Stimulated activated naive CD4-positive, alpha-beta T cell (primary cell): ENCODE measurements at regions not wholly inside any gene's neighbourhood (a gene's known extent, or its start where the extent isn't known, plus 50 kb on each side); places are given as distances from the start of the nearest gene placed in this dataset.
"Not testable (repeated sequence)": the region's sequence is repeated elsewhere in the genome, so short reads cannot be mapped to it uniquely, and the experiment has no call there.

Experiments used
- DNase-seq, 6 experiments: peaks; one replicate each; lab custom pipeline; 2025; lab: John Stamatoyannopoulos, UW

DNA sequence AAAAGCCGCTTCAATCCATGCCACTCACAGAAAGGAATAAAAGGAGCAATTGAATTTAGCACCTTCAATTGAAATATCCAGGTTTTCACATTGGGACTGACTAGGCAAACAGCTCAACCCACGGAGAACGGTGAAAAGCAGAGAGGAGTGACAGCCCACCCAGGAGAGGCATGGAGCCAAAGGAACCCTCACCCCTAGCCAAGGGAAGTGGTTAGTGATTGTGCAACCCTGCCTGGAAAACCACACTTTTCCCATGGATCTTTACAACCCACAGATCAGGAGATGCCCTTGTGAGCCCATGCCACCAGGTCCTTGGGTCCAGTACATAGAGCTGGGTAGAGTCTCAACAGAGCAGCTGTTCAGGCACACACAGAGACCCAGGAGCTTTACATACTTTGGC lies 911.8 kb downstream of the EPHA7 start:
- no peak for DNase-seq

DNA sequence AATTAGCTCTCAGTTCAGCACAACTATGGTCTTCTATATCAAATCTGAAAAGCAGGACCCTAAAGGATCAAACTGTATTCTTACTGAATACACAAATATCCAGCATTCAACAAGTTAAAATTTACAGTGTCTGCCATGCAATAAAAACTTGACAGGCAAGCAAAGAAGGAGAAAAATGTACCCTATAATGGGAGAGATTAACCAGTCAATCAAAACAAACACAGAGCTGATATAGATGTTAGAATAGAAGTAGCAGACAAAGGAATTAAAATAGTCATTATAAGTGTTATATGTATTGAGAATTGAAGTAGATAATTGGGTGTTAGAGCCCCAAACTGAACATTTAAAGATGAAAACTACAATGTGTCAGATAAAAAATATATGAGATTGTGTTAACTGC lies 914.9 kb downstream of the EPHA7 start:
- no peak for DNase-seq

DNA sequence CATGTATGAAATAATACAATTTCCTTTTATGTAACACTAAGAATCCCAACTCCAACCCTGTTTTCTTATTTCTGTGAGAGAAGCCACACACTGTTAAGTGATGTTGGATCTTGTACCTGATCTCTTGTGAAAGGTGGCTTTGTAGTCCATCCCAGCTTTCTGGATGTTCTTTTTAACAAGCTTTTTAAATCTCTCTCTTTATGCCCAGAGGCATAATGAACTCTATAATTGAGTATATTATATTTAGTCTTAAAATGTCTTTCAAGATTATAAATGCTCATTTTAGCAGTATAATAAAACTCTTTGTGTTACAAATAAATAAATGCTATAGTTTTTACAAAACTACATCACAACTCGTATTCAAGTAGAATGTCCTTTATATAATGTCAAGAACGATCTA lies 922.1 kb downstream of the EPHA7 start:
- no peak for DNase-seq

DNA sequence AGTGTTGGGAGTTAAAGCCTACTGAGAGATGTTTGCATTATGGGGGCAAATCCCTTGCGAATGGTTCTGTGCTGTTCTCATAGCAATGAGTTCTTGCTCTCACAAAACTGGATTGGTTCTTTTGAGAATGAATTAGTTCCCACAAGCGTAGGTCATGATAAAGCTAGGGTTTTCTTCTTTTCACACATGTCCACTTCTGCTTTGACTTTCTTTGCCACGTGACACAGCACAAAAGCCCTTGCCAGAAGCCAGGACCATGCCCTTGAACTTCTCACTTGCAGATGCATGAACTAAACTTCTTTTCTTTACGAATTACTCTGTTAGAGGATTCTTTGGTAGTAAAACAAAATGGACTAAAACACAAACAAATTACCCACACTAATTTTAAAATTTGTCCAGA lies 922.8 kb downstream of the EPHA7 start:
- no peak for DNase-seq

DNA sequence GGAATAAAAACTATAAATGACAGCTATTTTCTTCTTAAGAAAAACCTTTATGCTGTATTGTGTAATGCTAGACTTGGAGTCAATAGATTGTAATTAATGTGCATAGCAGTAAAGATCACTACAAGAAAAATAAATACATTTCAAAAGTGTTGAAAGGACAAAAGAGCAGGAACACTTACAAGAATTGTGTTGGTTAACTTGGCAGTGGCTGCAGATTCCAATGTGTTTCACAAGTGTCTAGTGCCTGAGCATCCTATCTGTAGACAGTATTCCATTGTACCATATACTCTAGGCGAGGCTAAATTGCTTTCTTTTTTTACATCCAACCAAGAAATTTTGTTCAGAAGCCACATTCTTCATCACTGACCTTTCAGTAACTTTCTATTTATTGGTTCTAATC lies 924.1 kb downstream of the EPHA7 start:
- no peak for DNase-seq

DNA sequence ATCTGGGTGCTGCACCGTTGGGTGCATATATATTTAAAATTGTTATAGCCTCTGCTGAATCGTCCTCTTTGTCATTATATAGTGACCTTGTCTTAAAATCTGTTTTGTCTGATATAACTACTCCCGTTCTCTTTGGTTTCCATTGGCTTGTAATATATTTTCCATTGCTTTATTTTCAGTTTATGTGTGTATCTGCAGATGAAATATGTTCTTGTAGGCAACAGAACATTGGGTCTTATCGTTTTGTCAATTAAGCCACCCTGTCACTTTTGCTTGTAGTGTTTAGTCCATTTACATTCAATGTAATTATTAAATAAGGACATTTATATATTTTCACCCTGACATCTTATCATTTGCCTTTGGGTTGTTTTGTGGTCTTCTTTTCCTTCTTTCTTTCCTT lies 933.9 kb downstream of the EPHA7 start:
- DNase-seq = no peak

DNA sequence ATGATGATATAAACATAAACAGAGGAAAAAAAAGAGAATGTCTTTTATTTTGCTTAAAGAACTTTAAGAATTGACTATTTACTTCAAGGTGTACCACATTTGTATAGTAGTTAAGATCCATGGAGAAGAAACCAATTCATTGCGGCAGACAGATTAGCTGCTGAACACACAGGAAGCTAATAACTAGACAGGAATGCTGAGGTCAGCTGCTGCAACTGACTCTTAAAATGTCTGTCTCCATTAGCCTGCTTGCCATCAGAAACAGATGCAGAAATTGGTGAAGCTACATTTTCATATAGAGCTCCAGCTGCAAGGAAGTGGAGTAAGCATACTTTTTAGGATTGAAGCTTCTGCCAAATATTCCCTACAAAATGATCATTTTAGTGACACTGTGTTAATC lies 939.5 kb downstream of the EPHA7 start:
- DNase-seq = no peak

DNA sequence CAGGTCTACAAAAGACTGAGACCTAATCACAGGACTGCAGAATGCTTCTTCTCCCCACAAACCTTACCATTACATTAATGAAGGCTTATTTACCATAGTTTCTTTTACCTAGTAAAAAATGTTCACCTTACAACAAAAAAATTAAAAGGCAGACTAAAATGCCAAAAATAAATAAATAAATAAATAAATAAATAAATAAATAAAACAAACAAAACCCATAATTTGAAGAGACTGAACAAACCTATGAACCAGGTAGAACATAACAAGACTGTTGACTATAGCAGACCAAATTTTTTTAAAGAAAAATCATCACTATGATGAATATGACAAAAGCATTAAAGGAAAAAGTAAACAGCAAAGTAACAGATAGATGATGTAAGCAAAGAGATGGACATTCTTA lies 946.3 kb downstream of the EPHA7 start:
- no peak for DNase-seq

DNA sequence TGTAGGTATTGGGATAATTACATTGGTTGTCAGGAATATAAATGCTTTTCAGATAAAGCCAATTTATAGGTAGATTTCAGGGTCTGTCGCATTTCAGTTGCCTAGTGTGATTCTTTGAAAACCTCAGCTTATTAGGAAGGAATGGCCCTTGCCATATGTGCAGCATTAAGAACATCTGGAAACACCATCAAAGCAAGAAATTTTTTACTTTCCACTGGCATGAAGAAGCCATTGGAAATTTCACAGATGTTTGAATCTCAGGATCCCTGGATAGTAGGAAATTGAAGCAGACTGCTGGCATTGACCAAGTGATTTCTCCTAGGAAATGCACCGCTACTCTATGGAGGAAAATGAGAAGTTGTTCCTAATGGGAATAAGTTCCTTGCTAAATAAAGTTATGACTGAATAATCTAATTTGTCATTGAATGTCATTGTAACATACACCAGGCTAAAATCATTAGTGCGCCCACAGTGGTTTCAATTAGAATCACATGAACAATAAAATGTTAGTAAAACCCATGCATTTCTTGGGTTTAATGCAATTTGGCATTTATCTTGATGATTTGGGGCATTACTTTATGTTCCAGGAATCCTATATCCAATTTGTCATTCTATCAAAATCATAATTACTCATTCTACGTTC lies 950.1 kb downstream of the EPHA7 start:
- no peak for DNase-seq

DNA sequence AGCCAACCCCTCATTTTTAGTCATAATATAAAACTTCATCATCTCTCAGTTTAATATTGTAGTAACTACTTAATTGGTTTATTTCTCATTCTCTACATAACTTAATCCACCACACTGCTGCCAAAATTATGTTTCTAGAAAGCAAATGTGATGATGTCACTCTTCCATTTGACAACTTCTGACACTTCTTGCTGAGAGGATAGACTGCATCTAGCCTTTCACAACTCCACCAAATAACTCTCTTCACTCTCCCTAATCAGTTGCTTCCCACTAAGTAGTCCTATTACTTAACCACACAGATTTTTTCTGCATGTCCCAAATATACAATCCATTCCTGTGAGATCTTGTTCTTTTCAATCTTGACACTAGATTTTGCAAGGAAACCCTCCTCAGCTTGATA lies 951.3 kb downstream of the EPHA7 start:
- no peak for DNase-seq

DNA sequence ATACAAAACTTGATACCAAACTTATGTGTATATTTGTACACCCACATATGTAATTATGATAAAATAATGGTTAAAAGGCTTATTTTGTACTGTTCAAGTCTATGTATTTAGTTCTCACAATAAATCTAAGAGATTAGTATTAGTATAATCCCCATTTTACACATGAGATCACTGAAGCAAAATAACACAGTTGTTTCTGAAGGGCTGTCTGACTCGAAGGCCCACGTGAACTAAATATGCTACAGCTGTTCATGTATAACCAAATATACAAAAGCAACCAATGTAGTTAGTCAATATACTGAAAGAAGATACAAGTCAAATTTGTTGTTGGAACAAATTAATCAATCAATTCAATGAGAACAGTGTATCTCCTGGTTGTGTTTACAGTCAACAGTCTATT lies 959.2 kb downstream of the EPHA7 start:
- DNase-seq = no peak

DNA sequence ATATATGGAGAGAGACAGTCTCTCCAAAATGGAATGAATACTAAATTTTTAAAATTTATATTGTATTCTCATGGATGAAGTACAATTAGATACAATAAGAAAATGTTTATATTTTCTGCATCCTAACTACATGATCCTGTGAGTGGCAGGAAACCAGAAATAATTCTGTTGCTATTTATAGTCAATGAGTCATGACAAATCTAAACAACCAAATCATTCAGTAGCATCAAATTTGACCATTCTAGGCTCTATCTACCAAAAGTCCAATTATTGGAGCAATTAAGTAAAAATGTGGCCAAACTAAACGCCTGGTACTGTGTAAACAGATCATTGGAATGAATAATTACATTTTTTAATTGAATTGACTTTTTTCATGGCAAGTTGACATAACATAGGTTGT lies 959.8 kb downstream of the EPHA7 start:
- DNase-seq = no peak

DNA sequence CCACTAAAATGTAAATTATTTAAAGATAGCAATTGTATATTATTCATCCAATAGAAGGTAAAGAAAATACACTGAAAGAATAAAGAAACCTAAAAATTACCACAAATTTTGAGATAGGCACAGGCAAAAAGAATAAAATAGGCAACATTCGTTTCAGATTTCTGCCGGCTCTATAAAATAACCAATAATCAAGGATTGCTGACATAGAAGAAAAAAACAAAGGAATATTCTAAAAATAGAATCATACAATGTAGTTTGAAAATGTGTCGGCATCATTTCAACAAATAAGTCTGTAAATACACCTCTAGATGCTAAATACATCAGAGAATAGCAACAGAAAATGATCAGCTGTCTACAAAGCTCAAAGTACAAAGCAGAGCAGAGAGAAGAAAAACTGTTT lies 973.3 kb downstream of the EPHA7 start:
- DNase-seq = no peak

DNA sequence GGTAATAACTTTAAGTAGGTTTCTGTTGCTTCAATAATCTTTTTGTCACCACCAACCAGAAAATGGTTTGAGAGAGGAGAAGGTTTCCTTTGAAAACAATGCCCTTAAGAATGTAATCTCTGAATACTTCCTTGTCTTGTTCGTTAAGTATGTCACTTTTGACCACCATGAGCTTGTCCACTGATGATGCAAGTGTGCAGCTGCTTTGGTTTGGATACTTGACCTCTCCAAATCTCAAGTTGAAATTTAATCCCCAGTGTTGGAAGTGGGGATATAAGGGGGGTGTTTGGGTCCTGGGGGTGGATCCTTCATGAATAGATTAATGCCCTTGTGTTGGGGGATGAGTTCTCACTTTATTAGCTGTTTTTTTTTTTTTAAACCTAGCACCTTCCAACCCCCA lies 985.4 kb downstream of the EPHA7 start:
- DNase-seq = no peak

DNA sequence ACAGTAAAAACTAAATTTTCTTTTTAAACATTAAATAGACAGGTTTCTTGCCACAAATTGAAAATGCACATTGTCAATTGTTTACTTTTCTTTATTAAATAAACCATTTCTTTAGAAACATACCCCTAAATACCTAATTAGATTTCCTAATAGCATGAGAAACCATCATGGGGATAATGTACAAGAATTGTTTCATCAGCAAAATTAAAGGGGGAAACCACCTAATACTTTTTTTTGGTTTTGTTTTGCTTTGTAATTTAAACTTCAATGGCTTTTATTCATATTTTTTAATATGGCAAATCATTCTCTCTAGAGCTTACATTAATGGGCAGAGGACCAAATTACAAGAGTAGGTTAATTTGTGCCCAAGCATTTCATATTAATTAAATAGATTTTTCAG lies 987.9 kb downstream of the EPHA7 start:
- DNase-seq = no peak

DNA sequence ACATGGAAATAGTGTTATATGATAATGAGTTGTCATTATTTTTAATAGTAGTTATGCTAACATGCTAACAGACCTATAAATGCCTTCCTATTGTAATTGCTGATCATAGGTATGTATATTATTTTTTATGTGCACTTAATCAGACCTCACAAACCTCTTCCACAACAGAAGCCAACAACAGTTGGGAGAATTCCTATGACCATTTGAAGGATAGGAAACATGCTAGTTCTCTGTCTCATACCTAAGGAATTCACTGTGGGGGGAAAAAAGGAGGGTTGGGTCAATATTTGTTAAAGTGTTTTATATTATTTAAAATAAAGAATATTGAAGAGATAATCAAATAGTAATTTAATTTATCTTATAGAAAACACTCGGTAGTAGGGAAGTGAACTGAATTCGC lies 990.9 kb downstream of the EPHA7 start:
- no peak for DNase-seq

DNA sequence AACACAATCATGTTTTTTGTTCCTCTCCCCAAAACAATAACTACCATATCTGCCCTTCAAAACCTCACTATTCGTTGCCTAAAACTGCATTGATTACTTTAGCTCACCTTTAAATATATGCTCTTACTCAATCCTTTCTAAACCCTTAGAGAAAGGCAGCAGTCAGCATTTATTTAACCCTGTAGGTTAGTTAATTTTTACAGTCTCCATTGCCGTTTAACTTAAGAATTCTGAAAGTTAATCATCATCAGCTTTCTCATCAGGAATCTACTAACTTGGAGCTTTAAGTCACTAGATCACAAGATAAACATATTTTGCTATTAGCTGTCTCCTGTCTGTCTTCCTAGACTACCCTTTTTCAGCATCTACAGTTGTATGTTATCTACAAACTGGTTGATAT lies 991.9 kb downstream of the EPHA7 start:
- no peak for DNase-seq

DNA sequence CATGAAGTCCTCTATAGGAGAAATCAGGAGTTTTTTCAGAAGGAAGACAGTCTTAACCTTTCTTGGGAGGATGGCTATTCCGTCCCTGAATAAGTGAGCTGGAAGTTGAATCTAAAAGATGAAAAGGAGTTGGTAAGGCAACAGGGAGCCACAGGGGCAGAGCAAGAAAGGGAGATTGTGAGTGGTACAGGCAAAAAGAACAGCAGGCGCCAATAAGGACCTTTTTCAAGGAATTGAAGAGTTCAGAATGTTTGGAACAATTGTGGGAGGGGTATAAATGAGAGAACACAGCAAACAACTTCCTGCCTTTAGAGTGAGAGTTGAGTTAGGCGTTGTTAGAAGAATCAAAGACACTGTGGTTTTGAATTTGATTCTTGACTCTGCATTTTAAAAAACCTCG lies 1003.7 kb downstream of the EPHA7 start:
- no peak for DNase-seq

DNA sequence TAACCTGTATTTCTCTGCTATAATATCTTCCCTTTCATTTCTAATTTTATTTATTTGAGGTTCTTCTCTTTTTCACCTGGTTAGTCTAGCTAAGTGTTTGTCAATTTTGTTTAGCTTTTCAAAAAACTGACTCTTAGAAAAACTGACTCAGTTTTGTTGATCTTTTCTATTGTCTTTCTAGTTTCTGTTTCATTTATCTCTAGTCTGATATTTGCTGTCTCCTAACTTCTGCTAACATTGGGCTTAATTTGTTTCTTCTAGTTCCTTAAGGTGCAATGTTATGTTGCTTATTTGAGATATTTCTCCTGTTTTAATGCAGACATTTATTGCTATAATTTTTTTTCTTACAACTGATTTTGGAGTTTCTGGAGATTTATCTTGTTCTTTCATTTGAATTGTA lies 1011.0 kb downstream of the EPHA7 start:
- no peak for DNase-seq

DNA sequence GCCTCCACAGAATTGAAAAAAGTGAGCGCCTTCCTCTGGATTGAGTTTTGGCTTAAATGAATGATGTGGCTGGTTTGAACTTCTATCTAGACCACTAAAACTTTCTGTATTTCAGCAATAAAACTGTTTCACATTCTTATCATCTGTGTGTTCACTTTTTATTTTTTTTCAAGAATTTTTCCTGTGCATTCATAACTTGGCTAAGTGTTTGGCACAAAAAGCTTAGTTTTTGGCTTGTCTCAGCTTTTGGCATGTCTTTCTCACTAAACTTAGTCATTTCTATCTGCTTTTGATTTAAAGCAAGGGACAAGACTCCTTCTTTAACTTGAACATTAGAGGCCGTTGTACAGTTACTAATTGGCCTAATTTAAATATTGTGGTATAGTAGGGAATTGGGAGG lies 1015.1 kb downstream of the EPHA7 start:
- no peak for DNase-seq

DNA sequence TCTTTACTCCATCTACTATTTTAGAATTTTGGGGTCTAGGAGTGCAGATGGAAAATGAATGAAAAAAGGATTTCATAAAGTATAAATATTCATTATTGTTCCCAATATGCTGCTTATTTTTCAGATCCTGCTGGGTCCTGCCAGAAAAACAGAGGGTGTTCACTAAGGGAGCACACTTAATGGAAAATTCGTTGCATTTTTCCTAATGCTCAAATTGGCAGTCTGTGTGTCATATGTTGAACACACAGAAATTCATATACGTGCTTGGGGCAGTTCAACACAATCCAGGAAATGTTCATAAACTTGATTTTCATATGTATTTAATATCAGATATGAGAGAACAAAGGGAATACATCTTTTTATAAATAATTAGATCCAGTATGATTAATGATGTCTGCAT lies 1019.4 kb downstream of the EPHA7 start:
- DNase-seq = no peak

DNA sequence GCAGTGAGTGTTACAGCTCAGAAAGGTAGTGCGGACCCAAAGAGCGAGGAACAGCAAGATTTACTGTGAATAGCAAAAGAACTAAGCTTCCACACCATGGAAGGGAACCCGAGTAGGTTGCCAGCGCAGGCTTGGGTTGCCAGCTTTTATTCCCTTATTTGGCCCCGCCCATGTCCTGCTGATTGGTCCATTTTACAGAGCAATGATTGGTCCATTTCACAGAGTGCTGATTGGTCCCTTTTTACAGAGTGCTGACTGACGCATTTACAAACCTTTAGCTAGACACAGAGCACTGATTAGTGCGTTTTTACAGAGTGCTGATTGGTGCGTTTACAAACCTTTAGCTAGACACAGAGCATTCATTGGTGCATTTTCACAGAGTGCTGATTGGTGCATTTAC lies 1030.7 kb downstream of the EPHA7 start:
- DNase-seq = not testable (repeated sequence)

DNA sequence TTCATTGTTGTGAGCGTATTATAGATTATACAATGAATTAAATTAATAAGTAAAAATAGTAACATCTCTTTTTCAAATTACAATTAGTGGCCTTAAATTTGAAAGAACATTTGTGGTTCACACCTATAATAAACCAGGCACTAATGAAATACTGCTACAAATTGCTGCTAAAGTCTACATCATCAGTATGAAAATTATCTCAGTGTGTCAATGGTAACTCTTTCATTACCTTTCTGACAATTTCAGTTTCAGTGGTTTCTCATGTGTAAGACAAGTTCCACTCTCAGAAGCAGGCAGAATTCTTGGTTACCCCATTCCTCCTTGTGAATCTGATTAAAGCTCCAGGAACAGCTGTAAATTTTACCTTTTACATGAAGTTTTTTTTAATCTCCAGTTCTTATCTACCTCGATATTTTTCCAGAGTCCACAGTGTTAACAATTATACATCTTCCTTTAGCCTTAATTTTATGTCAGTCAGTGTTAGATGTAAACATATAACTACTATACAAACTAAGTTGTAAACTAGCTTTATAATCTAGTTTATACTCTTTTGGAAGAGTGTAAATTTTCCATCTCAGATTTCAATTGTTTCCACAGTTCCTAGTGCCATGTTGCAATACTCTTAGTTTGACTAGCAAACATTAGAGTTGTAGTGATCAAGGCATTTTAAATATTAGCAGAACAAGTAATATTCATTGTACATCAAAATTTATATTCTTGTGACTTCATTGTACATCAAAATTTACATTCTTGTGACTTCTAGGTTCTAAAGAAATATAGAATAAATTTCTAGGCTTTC lies 1038.4 kb downstream of the EPHA7 start:
- DNase-seq = no peak

DNA sequence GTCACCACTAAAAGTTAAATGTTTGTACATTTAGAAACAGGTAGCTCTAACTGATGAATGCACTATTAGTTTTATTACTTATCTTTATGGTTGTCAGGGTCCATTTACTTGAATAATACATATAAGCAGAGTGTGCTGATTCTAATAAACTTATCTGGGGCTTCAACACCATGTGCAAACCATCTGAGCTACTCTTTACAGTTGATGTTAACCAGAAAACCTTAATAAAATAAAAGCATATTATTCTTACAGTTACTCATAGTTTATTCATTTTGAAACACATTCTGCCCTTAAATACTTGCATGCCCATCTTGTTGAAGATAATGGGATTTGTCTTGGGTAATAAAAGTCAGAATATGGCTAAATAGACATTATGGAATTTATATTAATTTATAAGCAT lies 1042.2 kb downstream of the EPHA7 start:
- no peak for DNase-seq
